Astrocyte of the spinal cord (primary cell): ENCODE measurements at regions not wholly inside any gene's neighbourhood (a gene's known extent, or its start where the extent isn't known, plus 50 kb on each side); places are given as distances from the start of the nearest gene placed in this dataset.

Experiments used
- DNase-seq: peaks from one replicate; pipeline ENCODE4 v3.0.0; 2011; ENCODE audit warnings: low read depth, low spot score
- H3K4me3 ChIP-seq: 2 replicates; pipeline ENCODE4 v1.5.1; 2011; ENCODE audit warnings: low read depth, mild to moderate bottlenecking, low read length, moderate library complexity
- in situ Hi-C: cut with HindIII; loops from 2 replicates; pipeline ENCODE4 v1.10.0; 2017; ENCODE audit warnings: low sequenced_read_pairs
- TF ChIP-seq, protein P1 (sequence below): IDR thresholded peaks from 2 replicates; pipeline ENCODE4 v1.5.1; 2012; ENCODE audit warnings: low read depth, mild to moderate bottlenecking, low read length, inconsistent platforms

DNA sequence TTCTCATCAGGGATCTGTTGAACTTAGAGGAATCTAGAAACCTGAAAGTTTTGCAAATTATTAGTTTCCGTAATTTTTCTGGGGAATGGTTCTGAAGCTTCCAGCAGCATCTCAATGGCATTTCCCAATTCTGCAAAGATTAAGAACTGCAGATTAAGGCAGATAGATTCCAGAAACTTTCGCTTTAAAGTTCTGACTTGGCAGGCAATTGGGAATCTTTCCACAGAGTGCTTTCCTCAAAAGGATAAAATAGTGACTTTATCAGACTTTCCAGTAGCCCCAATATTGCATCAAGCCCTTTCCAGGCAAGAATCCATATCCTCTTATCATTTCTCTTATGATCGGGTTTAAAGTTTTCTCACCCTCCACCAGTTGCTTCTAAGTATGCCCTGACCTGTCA is 261.1 kb downstream of the FNDC1 start:
- DNase-seq: no peak
- H3K4me3 ChIP-seq: no peak overlapping the region
- in situ Hi-C loops: no loop called here
- TF ChIP-seq, protein P1, sequence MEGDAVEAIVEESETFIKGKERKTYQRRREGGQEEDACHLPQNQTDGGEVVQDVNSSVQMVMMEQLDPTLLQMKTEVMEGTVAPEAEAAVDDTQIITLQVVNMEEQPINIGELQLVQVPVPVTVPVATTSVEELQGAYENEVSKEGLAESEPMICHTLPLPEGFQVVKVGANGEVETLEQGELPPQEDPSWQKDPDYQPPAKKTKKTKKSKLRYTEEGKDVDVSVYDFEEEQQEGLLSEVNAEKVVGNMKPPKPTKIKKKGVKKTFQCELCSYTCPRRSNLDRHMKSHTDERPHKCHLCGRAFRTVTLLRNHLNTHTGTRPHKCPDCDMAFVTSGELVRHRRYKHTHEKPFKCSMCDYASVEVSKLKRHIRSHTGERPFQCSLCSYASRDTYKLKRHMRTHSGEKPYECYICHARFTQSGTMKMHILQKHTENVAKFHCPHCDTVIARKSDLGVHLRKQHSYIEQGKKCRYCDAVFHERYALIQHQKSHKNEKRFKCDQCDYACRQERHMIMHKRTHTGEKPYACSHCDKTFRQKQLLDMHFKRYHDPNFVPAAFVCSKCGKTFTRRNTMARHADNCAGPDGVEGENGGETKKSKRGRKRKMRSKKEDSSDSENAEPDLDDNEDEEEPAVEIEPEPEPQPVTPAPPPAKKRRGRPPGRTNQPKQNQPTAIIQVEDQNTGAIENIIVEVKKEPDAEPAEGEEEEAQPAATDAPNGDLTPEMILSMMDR: no peak

DNA sequence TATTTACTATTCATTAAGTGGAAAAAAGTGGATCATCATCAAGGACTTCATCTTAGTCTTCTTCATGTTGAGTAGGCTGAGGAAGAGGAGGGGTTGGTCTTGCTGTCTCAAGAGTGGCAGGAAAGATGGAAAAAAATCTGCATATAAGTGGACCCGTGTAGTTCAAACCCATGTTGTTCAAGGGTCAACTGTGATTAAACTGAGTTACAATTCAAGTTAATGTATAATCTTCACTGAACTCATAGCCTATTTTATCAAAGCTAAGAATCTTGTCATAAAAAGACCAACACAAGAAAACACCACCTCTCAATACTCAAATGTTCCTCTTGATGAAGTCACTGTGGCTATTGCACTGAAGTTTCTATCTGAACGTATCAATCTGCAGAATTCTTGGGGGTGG is 260.2 kb downstream of the FNDC1 start:
- TF ChIP-seq, protein P1: no peak
- H3K4me3 ChIP-seq: no peak overlapping the region
- in situ Hi-C loops: no loop called here
- DNase-seq: no peak

DNA sequence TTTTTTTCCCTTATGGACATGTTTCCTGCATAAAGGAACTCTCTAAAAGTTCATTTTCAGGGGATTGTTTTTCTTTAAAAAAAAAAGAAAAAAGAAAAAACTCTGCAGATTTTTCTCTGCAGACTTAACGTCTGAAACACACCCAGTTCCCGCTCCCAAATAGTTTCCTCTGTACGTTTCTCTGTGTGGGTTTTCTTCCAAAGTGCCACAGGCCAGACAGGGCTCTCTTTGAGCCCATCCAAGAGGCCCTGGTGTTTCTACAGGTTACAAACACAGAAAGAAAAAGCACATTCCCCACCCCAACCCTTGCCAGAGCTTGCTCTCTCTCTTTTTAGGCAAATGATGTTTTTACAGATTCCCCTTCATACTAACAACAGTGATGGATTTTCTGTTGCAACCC is 258.6 kb downstream of the FNDC1 start:
- no peak overlapping the region for H3K4me3 ChIP-seq
- DNase-seq: no peak
- in situ Hi-C loops: no loop called here
- TF ChIP-seq, protein P1: no peak

DNA sequence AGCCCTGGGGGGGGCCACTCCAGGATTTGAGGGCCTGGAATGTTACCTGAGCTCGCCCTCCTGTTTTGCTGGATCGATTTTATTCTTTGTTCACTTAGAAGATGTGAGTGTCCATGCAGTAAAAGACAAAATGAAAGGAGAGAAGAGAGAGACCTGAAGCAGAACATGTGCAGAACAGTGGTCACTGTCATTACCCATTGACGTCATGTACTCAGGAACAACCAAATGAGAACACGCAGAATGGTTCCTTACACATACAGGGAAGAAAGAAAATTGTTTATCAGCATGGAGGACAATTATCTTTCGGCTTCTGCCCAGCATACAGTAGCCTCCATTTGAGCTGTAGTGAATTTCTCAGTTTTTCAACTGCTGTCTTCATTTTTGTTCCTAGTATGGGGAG is 258.1 kb downstream of the FNDC1 start:
- no peak for DNase-seq
- TF ChIP-seq, protein P1: no peak
- in situ Hi-C loops: no loop called here
- H3K4me3 ChIP-seq: no peak overlapping the region

DNA sequence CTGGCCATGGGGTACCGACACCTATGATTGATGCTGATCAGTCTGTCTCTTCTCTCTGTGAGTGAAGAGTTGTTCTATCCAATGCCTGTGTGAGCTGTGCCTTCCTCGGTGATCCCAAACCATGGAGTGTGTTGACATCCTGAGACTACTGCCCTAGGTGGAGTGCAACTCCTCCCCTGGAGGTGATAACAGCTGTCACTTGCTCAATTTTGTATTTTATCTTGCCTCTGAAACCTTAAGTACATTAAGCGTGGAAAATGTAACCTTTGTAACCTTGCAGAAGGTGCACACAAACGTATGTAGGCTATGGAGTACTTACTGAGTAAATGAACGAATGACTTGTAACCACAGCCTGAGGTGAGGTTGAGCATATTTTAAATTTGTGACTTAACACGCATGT is 256.2 kb downstream of the FNDC1 start:
- in situ Hi-C loops: no loop called here
- TF ChIP-seq, protein P1: no peak
- H3K4me3 ChIP-seq: no peak overlapping the region
- no peak for DNase-seq

DNA sequence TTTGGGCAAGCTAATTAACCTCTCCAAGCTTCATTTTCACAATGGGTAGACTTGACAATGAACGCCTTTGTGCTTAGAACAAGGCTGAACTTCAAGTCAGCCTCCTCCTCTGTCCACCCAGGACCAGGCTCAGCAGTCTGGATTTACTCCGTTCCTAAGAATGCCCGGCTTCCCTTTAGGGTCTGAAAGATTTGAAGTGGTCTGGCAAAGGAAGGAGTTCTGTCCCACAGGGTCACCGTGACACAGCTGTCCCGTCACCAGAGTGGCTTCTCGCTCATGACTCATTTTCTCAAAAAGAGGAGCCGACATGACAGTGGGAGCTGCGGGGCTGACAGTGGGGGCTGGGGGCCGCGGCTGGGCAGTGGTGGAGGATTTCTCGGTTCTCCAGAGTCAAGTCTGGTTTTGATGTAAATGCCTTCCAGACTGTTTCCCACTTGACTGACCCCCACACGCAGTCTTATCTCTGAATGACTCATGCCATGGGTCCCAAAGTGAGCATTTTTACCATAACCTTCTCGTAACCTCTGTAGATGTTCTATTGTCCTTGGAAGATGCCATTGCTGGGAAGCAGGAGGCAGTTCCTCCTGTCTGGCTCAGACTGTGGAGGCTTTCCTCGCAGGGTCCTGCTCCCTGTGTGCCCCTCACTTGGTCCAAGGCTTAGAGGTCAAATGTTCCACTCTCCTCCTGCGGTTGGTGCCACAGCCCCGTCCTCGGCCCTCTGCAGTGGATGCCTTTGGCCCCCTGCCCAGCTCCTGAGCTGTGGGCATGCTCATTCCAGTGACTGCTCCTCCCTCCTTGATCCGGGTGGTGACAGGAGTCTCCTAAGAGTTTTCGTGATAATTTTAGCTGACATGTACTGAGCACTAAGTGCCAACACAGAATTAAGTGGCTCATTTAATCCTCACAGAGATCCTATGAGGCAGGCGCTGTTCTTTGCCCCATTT is 253.1 kb downstream of the FNDC1 start:
- in situ Hi-C loops: no loop called here
- no peak overlapping the region for H3K4me3 ChIP-seq
- TF ChIP-seq, protein P1: no peak
- no peak for DNase-seq
